ENCODE measurements at regions not wholly inside any gene's neighbourhood (a gene's known extent, or its start where the extent isn't known, plus 50 kb on each side); places are given as distances from the start of the nearest gene placed in this dataset.
"Not testable (repeated sequence)": the region's sequence is repeated elsewhere in the genome, so short reads cannot be mapped to it uniquely, and the experiment has no call there.

- DNase-seq = not testable (repeated sequence)
Measured at GRCh38 chr1:206365271-206365670, 105.0 kb upstream of the IKBKE start.

GRCh38 chr1:206366131-206366530, 104.1 kb upstream of the IKBKE start:
- not testable (repeated sequence) for DNase-seq

GRCh38 chr1:206366772-206367171, 103.5 kb upstream of the IKBKE start:
- DNase-seq = not testable (repeated sequence)

- not testable (repeated sequence) for DNase-seq
Measured at GRCh38 chr1:206367955-206368622, 102.2 kb upstream of the IKBKE start.

GRCh38 chr1:206374725-206375124, 95.6 kb upstream of the IKBKE start:
- DNase-seq = not testable (repeated sequence)

GRCh38 chr1:206375552-206375951, 94.7 kb upstream of the IKBKE start:
- not testable (repeated sequence) for DNase-seq

- DNase-seq = not testable (repeated sequence)
Measured at GRCh38 chr1:206378506-206378905, 91.8 kb upstream of the IKBKE start.

- DNase-seq = not testable (repeated sequence)
Measured at GRCh38 chr1:206379245-206379644, 91.0 kb upstream of the IKBKE start.

GRCh38 chr1:206380163-206380790, 90.0 kb upstream of the IKBKE start:
- DNase-seq = not testable (repeated sequence)

GRCh38 chr1:206380791-206381610, 89.3 kb upstream of the IKBKE start:
- not testable (repeated sequence) for DNase-seq

- DNase-seq = peak; percentile 14
Measured at GRCh38 chr1:206384029-206384807, 86.1 kb upstream of the IKBKE start.

- DNase-seq = not testable (repeated sequence)
Measured at GRCh38 chr1:206384891-206385290, 85.4 kb upstream of the IKBKE start.

GRCh38 chr1:206387631-206388030, 82.6 kb upstream of the IKBKE start:
- DNase-seq = not testable (repeated sequence)

- DNase-seq = not testable (repeated sequence)
Measured at GRCh38 chr1:206391903-206392302, 78.4 kb upstream of the IKBKE start.

GRCh38 chr1:206397501-206397900, 72.8 kb upstream of the IKBKE start:
- not testable (repeated sequence) for DNase-seq

- not testable (repeated sequence) for DNase-seq
Measured at GRCh38 chr1:206398261-206398660, 72.0 kb upstream of the IKBKE start.

GRCh38 chr1:206403612-206404307, 66.5 kb upstream of the IKBKE start:
- DNase-seq = not testable (repeated sequence)

- DNase-seq = not testable (repeated sequence)
Measured at GRCh38 chr1:206404309-206405027, 65.8 kb upstream of the IKBKE start.

GRCh38 chr1:206405282-206405681, 65.0 kb upstream of the IKBKE start:
- not testable (repeated sequence) for DNase-seq

GRCh38 chr1:206408371-206409288, 61.6 kb upstream of the IKBKE start:
- DNase-seq = not testable (repeated sequence)

Measured in NCI-H446 treated with DMSO at 0.1 percent for 48 hours (cell line).